Right forelimb (tissue), 1 donor: ENCODE measurements at regions not wholly inside any gene's neighbourhood (a gene's known extent, or its start where the extent isn't known, plus 50 kb on each side); places are given as distances from the start of the nearest gene placed in this dataset.
"Not testable (repeated sequence)": the region's sequence is repeated elsewhere in the genome, so short reads cannot be mapped to it uniquely, and the experiment has no call there.

Source experiments
- DNase-seq: peaks from one replicate; pipeline ENCODE4 v3.0.0-alpha.2; 2018

DNA sequence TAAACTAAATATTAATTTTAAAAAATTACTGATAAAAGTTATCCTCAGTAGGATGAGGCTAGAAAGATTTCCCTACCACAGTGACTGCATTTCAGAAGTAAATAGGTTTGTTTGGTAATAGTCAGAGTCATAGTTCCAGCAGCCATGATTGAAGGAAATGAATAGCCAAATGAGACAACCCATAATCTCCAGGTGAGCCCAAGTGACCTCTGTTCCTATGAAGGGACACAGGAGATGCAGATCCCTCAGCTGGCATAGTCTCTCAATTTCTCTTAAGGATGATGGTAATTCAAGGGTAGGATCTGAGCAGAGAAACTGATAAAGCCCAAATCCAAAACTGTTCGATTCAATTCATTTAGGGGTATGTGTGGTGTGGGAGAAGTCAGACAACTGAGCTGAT lies 461.8 kb downstream of the RAP2B start:
- no peak for DNase-seq

- DNase-seq, result no peak
These were observed 462.4 kb downstream of the RAP2B start for GRCh38 chr3:153624310-153625030.

DNA sequence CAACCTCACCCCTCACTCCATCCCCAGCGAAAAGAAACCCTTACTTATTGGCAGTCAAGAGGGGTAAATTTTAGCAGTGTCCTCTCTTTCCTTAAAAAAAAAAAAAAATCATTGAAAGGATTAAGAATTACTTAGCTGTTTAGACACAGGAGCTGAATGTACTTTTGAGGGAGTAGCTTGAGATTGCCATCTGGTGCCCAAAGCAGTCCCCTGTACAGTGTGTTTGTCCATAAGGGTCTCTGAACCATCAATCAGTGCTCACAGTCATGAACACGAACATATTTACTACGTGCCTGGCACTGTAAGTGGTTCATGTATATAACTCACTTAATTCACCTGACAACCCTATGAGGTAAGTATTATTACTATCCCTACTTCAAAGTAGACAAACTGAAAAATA lies 463.5 kb downstream of the RAP2B start:
- no peak for DNase-seq

DNA sequence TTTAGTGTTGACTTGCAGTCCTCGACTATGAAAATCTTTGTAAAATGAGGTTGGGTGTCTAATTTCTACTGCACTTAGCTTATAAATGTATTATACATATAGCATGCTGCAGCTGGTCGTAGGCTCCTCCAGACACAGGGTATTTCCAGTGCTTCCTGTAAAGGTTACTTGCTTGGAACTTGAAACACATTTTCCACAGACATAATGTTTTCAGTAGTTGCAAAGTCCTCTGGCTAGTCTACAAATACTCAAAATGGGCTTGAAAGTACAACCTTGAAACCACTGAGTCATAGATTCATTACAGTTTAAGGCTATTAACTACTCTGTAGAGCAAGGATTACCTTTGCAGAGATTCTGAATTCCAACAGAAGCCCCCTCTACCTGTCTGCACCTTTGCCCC lies 464.1 kb downstream of the RAP2B start:
- DNase-seq, result no peak

- no peak for DNase-seq
These were observed 466.6 kb downstream of the RAP2B start for GRCh38 chr3:153628591-153628990.

DNA sequence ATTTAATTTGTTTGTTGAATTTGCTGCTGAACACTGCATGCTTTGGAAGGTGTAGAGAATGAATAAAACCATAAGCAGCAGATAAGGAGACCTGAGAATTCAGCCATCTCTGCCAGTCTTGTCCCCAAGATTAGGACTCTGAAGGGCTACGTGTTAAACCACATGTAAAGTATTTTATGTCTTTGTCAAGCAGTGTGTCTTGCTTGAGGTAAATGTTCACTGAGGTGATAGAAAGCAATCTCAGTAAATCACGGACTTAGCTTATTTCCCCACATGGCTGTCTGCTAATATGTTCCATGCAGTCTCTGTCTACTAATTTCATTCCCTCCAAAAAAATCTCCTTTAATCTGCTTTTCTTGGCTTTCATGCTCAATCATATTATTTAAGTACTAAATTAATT lies 467.1 kb downstream of the RAP2B start:
- no peak for DNase-seq

GRCh38 chr3:153631102-153631501 lies 469.1 kb downstream of the RAP2B start:
- DNase-seq, result no peak

GRCh38 chr3:153631664-153632063 lies 469.6 kb downstream of the RAP2B start:
- DNase-seq, result no peak

GRCh38 chr3:153633407-153633806 lies 471.4 kb downstream of the RAP2B start:
- no peak for DNase-seq

- no peak for DNase-seq
These were observed 472.7 kb downstream of the RAP2B start for GRCh38 chr3:153634683-153635082.

GRCh38 chr3:153639631-153640030 lies 477.6 kb downstream of the RAP2B start:
- no peak for DNase-seq

- DNase-seq, result no peak
These were observed 479.0 kb downstream of the RAP2B start for GRCh38 chr3:153640689-153641665.

GRCh38 chr3:153642576-153642975 lies 478.6 kb upstream of the ARHGEF26 start:
- not testable (repeated sequence) for DNase-seq

GRCh38 chr3:153643471-153643870 lies 477.7 kb upstream of the ARHGEF26 start:
- not testable (repeated sequence) for DNase-seq

DNA sequence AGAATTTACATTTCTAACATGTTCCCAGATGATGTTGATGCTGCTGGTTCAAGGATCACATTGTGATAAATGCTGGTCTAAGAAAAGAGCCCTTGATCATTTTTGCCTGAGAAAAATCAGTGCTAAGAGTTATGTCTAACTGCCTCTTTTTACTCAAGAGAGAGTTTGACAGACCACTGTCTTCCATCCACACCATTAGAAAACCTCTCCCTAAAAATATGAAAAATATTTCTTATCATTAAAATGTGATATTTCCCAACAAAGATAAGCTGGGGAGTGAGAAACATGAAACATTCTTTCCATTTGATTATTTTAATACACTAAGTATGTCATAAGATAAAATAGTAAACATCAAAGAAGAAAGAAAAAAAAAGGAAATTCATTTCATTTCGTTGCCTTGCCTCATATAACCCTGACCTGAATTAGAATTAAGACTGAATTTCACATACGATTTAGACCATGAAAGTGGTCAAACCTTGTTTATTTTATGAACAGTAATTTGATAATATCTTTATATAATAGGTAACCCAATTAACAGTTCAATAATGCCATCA lies 471.8 kb upstream of the ARHGEF26 start:
- DNase-seq, result no peak

DNA sequence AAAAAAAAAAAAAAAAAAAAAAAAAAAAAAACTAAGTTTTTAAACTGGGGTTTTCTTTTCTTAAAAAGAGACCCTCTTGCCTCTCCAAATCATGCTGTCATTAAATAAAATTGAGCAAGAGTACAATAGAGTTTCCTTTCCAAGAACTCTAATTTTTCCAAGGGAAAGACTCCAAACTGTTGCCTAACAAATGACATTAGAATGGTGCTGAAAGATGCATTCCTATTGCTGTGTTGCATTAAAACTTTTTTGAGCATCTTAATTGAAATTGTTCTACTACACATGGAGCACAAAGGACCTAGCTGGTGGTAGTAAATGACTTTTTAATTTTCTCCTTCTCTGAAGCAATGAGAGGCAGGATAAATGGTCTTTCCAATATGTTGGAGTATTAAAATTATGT lies 469.1 kb upstream of the ARHGEF26 start:
- DNase-seq, result no peak

DNA sequence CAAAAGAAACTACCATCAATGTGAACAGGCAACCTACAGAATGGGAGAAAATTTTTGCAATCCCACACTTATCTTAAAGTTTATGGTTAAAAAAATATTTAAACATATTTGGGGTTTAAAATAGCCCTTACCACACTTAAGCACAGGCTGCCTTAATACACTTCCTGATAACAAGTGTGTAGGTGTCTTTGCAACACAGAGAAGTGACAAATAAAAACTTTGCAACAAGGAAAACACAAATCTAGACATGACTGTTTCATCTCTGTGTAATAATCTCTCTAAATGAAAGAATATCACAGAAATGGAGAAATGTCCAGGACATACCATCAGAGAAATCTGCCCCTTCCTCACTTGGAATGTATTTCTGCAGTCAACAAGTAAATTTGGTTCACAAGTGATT lies 464.1 kb upstream of the ARHGEF26 start:
- no peak for DNase-seq

GRCh38 chr3:153657461-153657860 lies 463.7 kb upstream of the ARHGEF26 start:
- DNase-seq, result no peak

DNA sequence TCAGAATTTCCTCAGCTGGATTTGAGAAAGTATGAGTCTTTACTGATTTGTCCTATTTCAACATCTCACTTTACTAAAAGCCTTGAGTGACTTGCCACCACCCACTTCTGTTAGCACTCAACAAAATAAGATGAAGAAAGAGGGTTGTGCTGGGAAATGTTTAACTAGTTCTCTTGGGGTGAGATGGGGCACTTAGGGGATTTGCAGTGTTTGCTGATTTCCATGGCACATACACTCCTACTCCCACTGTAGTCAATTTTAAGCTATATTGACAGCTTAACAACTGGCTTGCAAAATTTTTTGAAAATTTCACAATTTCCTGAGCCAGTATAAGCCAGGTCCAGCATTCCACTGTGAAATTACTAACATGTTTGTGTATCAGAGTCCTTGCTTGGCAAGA lies 463.1 kb upstream of the ARHGEF26 start:
- DNase-seq, result no peak

- DNase-seq, result no peak
These were observed 454.0 kb upstream of the ARHGEF26 start for GRCh38 chr3:153666991-153667740.

DNA sequence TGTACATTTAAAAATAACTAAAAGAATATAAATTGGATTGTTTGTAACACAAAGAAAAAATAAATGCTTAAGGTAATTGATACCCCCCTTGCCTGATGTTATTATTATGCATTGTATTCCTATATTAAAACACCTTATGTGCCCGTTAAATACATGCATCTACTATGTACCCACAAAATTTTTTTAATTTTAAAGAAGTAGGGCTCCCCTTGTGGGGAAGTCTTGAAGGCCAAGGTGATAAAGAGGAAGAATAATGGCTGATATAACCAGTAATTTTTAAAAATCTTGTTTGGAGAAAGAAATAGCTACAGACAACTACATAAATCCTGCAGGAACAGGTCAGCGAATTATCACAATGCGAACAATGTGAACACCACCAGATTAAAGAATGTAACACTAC lies 451.7 kb upstream of the ARHGEF26 start:
- no peak for DNase-seq

GRCh38 chr3:153670577-153670976 lies 450.6 kb upstream of the ARHGEF26 start:
- no peak for DNase-seq

DNA sequence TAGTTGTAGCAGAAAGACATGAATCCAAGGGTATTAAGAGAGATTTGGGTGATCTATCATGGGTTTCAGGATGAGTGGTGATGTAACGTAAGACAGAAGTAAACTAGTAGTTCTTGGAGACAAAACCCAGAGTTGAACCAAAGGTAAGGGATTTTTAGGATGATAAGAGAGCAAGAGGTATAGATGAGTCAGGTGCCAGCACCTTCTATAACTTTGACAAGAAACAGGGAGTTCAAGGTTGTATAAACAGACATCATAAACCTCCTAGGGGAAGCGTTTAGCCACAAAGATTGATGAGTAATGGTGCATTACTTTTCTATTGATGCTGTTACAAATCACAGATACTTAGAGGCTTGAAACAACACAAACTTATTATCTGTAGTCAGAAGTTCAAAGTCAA lies 447.3 kb upstream of the ARHGEF26 start:
- DNase-seq, result no peak
